NCI-H748 (cell line): ENCODE measurements at regions not wholly inside any gene's neighbourhood (a gene's known extent, or its start where the extent isn't known, plus 50 kb on each side); places are given as distances from the start of the nearest gene placed in this dataset.
"Not testable (repeated sequence)": the region's sequence is repeated elsewhere in the genome, so short reads cannot be mapped to it uniquely, and the experiment has no call there.

Experiments used
- DNase-seq: peaks from one replicate; lab custom pipeline; 2025; ENCODE audit not compliant: unreplicated experiment; lab: John Stamatoyannopoulos, UW

DNA sequence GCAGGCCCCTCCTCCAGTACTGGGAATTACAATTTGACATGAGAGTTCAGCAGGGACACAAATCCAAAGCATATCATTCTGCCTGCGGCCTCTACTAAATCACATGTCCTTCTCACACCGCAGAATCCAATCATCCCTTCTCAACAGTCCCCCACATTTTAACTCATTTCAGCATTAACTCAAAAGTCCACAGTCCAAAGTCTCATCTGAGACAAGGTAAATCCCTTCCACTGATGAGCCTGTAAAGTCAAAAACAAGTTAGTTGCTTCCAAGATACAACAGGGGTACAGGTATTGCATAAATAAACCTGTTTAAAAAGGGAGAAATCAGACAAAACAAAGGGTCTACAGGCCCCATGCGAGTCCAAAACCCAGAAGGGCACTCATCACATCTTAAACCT lies 64.0 kb downstream of the EBNA1BP2 start:
- DNase-seq = no peak

DNA sequence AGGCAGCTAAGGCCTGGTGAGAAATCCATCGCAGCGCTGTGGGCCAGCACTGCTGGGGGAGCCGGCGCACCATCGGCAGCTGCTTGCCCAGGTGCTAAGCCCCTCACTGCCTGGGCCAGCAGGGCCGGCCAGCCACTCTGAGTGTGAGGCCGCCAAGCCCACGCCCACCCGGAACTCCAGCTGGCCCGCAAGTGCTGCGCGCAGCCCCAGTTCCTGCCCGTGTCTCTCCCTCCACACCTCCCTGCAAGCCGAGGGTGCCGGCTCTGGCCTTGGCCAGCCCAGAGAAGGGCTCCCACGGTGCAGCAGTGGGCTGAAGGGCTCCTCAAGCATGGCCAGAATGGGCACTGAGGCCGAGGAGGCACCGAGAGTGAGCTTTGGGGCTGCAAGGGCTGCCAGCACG lies 64.4 kb downstream of the EBNA1BP2 start:
- no peak for DNase-seq

DNA sequence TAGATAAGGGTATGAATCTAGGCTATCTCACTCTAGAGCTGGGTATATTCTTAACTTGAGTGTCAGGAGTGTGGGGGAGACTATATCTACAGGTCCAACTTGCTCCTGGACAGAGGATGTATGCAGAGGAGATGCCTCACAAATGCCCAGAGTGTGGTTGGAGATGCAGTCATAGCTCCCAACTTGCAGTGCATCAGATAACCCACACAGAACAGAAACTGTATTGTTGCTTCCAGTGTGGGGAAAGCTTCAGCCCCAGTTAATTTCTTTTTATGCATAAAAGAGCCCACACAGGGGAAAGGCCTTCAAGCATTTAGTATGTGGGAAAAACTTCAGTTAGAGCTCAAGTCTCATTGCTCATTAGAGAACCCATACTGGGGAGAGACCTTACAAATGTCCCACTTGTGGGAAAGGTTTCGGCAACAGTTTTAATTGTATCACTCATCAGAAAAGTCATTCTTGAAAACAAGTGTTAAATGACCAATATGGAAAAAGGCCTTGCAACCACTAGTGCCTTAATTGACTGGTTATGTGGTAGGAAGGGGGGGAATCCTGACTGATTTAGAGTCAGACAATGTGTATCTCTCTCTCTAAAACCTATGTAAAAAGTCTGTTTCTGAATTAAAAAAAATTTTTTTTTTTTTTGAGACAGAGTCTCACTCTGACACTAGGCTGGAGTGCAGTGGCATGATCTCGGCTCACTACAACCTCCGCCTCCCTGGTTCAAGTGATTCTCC lies 67.9 kb downstream of the EBNA1BP2 start:
- no peak for DNase-seq

DNA sequence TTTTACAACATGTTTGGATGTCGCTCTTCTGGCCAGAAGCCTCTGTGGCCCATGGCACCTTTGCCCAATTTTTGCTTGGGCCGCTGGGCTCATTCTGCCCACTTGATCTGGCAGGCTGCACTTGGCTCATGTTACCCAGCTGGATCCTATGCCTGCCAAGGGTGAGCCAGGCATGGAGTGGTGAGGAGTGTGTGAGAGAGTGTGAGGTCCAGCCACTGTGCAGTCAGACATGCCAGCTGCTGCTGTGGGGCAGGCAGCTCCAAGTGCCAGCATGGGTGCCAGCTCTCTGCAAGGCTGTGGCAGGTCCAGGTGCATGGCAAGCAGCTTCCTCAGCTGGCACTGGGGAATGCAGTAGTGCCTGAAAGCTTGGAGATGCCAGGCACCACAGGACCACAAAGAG lies 71.0 kb downstream of the EBNA1BP2 start:
- DNase-seq = no peak

DNA sequence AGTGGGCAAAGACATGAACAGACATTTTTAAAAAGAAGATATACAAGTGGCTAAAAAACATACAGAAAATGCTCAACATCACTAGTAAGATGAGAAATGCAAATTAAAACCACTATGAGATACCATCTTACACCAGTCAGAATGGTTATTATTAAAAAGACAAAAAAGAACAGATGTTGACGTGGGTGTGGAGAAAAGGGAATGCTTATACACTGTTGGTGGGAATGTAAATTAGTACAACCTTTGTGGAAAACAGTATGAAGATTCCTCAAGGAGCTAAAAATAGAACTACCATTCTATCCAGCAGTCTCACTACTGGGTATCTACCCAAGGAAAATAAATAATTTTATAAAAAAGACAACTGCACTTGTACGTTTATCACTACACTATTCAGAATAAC lies 73.9 kb downstream of the EBNA1BP2 start:
- DNase-seq = no peak

DNA sequence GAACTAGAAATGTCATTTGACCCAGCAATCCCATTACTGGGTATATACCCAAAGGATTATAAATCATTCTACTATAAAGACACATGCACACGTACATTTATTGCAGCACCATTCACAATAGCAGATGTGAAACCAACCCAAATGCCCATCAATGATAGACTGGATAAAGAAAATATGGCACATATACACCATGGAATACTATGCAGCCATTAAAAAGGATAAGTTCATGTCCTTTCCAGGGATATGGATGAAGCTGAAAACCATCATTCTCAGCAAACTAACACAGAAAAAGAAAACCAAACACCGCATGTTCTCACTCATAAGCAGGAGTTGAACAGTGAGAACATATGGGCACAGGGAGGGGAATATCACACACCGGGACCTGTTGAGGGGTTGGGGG lies 75.6 kb downstream of the EBNA1BP2 start:
- DNase-seq = not testable (repeated sequence)

DNA sequence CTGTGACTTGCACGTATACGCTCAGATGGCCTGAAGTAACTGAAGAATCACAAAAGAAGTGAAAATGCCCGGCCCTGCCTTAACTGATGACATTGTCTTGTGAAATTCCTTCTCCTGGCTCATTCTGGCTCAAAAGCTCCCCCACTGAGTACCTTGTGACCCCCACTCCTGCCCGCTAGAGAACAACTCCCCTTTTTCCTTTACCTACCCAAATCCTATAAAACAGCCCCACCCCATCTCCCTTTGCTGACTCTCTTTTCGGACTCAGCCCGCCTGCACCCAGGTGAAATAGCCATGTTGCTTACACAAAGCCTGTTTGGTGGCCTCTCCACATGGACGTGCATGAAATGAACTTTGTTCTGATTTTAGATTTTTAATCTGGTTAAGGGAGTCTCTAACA lies 81.3 kb downstream of the EBNA1BP2 start:
- DNase-seq = not testable (repeated sequence)

DNA sequence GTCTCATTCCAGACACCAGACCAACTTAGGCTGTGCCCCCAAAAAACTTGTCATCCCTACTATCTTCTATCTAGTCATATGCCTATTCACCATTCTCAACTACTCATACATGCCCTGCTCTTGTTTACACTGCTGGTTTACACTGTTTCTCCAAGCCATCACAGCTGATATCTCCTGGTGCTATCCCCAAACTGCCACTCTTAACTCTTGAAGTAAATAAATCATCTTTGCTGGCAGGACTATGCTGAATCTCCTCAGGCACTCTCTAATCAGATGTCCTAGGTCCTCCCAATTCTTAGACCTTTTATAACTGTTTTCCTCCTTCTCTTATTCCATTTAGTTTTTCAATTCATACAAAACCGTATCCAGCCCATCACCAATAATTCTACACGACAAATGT lies 81.9 kb downstream of the EBNA1BP2 start:
- not testable (repeated sequence) for DNase-seq

DNA sequence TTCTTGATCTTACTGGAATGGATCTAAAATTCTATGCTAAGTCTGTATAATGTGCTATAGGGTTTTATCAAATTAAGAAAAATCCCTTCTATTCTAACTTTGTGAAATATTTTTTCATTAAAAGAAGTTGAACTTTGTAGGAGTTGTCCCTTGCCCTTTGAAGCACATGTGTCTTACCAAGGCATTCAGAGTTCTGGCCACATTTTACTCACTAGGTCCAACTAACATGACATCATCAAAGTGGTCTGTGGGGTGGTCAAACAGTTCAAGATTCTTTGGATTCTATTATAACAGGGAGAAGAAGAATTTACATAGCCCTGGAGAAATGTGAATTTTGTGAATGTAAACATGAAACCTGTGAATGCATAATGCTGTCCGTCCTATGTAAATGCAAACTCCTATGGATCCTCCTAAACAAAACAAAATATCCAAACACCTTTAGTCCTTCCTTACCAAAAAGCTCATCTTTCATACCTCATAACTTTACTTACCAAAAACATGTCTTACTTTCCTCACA lies 88.7 kb downstream of the EBNA1BP2 start:
- DNase-seq = no peak

DNA sequence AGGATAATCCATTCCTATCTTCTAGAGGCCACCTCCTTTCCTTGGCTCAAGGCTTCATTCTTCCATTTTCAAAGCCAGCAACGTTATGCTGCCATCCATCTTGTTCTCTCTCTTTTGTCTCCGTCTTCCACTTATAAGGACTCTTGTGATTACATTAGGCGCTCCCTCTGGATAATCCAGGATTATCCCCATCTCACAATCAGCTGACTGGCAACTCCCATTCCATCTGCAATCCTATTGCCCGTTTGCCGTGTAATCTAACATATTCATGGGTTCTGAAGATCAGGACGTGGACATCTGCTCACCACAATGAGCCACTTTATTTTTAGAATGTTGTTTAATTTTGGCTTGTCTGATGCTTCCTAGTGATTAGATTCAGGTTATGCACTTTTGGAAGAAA lies 89.3 kb downstream of the EBNA1BP2 start:
- DNase-seq = no peak

DNA sequence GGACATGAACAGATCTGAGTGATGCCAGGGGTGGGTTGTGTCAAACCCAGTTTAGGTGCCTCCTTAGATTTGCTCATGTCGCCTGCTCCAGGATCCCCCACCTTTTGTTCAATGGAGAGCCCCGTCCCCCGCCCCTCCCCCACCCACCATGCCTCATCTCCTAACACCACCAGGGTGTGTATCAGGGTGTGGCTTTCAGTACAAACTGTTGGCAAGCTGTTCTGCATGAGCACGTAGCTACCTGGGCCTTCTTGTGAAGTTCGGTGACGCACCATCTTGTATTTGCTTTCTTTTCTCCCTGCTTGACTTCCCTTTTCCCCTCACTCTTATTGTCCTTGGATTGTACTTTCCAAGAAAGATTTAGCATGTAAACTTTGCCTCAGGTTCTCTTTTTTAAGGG lies 94.8 kb downstream of the EBNA1BP2 start:
- peak; percentile 59 for DNase-seq

DNA sequence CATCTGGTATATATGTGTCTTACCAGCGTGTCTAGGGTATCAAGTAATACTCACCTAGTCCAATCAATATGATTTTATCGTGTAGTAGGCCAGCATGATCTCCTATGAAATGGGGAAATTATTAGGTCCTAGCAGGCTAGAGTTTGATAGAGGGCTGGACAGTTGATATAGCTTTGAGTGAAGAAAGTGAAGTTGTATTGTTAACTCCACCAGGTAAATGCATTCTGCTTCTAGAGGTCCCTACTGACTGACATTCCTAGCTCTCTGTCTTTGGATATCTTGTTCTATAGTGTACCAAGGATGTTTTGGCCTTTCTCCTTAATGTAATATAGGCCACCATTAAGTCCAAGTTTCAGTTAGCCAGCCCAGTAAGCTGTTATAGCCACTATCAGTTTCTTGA lies 97.4 kb downstream of the EBNA1BP2 start:
- no peak for DNase-seq

DNA sequence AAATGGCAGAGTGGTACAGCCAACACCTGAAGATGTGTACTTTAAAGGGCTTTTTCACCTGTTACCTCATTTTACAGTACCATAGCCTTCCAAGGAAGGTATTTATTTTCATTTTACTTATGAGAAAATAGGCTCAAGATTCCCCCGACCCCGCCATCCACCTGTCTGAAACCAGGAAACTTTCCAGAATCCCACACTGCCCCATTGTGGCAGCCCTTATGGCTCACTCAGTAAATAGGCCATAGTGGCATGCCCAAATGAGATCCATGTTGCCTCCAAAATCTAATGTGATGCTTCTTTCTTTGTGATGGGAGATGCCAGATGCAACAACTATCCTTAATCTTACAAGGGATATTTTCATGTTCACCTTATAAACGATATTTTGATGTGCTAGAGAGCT lies 97.8 kb downstream of the EBNA1BP2 start:
- peak; percentile 79 for DNase-seq

DNA sequence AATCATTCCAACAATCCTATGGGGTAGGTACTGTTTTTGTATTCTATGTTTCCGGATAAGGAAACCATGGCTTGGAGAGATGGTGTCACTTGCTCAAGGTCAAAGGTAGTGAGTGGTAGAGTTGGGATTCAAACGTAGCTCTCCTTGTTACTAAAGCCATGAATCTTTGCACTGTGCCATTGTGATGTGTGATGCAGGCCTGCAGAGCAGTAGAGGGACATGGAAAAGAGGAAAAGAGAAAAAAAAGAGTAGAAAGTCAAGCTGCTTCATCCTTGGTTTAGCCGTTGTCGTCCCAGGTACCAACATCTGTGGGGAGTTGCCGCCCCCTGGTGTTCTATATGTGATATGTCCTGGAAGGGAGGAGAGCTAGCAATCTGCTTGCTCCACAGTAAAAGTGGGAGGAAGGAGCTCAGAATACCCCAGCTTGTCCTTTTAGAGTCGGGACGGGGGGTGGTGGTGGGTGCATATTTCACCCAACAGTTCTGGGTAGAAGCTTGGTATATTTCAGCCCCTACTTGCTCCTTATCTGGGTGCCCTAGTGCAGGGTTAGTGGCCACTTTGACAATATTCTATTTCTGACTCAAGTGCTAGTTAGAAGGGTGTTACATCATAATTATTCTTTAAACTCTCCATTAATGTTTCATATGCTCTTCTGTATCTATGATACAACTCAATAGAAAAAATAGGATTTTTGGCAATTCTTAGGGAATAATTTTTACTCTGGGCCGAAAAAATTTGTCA lies 98.4 kb downstream of the EBNA1BP2 start:
- DNase-seq = peak; percentile 95

DNA sequence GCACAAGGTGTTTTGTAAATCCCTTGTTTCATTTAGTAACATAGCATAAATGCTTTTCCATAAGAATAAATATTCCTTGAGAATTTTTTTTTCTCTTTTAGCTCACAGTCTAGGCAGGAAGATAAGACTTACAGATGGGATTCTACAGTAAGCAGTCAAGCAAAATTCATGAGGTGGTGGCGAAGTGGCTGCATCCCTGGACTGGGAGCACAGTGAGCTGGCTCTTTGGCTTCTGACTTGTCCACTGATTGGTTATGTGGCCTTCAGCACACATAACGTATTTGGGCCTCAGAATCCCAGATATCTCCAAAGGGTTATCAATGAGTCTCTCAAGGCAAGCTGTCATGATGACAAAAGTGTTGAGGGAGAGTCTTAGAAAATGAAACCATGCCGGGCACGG lies 99.8 kb downstream of the EBNA1BP2 start:
- no peak for DNase-seq

DNA sequence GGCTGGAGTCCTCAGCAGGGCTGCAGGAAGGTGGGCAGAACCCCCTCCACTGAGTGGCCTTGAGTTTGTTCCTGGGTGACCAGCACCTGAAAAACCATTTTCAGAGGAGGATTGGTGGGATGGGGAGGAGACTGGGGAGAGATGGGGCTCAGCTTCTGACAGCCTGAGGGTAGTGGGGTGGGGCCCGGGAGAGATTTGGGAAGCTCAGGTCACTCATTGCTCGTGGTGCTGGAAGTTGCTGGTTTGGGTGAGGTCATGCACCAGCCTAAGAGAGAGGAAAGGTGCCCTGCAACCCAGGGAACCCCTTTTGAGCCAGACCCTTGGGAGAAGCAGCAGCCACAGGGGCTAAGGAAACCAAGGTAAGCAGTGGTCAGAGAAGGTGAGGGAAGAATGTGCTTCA lies 100.8 kb downstream of the EBNA1BP2 start:
- DNase-seq = no peak

DNA sequence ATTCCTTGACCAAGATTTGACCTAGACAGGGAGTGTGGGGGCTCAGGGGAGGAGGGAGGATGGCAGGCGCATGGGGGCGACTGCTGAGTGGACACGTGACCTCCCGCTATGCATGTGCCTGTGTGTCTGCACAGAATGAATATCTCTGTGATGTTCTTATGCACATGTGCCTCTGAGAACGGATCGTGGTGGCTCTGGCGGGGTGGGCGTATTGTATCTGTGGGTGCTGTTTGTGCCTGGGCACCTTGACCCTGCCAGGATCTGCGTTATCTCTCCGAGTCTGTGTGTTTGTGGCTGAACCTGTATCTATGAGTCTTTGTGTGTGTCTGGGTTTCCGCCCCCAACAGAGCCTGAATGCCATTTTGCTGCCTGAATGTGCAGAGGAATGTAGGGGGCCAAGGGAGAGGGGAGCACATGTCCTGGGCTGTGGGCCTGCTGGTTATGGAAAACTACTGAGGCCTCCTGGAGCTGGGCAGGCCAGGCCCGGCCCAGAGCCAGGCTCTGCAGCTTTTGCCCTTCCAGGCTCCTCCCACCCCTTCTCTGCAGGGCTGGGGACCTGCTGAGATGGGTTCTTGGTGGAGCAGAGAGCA lies 102.5 kb downstream of the EBNA1BP2 start:
- no peak for DNase-seq

DNA sequence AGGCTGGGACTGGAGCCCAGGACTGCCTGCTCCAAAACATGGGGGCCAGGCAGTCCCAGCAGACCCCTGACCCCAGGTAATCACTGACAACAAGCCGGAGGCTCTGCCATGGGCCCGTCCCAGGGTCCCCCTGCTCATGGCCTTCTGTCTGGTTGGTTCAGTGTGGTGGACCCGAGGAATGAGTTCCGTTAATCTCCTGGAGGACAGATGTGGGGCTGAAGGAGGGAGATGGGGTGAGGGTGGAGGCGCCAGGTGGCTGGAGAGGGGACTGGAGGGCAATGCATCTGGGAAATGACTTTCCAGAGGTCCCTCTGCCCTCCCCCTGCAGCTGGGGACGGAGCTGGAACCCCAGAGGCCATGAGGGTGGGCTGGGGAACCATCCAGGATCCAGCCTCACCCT lies 103.2 kb downstream of the EBNA1BP2 start:
- DNase-seq = no peak

DNA sequence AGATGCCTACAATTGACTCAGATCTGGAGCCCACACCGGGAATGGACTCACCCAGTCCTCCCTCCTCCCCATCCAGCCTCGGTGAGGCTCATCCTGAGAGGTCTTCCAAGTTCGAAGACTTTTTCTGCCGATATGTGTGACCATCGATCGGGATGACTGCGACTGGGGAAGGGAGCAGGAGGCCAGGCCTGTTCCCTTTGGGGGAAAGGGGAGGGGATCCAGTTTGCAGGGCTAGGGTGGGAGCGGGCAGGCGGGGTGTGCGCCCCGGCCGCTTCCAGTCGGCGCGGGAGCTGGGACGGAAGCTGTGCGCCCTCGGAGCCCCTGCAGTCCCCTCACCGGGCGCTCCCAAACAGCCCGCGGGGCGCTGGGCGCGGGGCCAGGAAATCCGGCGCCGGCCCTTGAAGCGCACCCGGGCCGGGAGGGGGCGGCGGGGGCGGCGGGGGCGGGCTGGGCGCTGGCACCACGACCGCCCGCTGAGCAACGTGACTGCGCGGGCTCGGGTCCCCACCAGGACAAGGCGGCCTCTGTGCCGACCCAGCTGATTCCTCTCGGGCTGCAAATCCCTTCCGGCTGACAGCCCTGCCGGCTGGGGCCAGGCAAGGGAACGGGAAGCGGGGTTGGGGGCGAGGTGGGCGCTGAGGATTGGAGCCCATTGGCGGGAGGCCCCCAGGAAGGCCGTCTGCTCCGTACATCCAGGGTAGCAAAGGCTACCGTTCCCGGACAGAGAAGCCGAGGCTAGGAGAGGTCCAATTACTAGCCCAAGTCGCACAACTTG lies 103.9 kb downstream of the EBNA1BP2 start:
- DNase-seq = peak; percentile 73

DNA sequence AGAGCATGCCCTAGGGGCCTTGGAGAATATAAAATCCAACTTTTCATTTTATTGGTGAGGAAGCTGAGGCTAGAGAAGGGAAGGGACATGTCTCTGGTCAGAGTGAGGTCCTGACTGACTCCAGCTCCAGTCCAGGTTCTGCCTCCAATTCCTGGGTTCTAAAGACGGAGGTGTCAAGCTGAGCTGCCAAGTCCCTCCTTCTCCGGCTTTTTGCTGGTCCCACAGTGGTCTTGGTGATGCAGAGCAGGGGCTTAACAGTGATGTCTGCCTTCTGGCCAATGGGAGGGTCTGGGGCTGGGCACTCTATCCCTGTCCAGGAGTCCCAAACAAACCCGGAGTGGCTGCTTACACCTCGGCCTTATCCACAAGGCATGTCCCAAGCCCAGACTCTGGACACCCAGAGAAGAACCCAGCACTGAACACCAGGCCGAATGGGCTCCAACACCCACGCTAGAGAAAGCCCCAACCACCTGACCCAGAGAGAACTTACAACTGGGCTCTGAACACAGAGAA lies 104.8 kb downstream of the EBNA1BP2 start:
- no peak for DNase-seq

DNA sequence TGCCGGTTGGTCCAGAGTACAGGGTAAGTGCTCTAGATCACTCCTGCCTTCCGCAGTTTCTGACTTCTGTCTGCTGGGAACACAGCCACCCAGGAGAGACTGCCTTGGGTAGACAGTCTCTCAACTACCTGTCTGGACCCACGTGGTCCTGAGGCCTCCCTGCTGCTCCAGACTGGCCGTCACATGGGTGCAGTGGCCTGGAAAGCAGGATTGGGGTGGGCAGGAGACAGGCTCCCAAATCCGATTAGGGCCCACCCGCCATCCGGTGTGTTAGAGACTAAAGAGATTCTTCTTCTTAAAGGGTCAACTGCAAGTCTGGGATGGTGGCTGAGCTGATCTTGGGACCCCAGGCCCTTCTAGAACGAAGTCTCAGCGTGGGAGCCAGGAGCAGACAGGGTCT lies 105.5 kb downstream of the EBNA1BP2 start:
- no peak for DNase-seq
